ENCODE measurements at regions not wholly inside any gene's neighbourhood (a gene's known extent, or its start where the extent isn't known, plus 50 kb on each side); places are given as distances from the start of the nearest gene placed in this dataset.

DNA sequence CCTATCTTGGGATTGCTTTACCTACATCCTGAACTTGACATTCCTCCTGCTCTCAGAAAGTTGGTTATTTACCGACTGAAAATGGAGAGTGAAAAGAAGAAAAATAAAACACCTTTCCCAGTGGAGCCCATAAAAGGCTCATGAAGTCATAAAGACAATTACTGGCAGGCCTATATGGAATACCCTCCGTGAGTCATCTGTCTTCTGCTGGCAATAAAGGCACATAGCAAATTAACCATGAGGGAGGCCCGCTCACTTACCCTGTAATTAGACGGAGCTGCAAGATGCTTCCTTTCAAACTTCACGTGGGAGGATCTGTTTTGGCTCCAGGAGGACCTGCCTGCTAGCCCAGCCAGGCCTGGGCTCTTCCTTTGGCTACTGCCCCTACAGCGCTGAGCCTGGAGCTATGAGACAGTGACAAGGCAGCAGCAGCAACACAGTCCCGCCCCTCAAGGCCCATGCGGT lies 540.4 kb downstream of the BUD13 start:
- no peaks in the 10 kb centered on the region for H3K36me3 Mint-ChIP-seq
- Histone ChIP-seq H3K27ac (ENCODE audit: low read length) (no peak overlapping the region), H3K9me3 (no peaks in the 10 kb centered on the region), H3K4me1 (ENCODE audit: control insufficient read depth in 1 of 2, extremely low read depth in 1 of 2, insufficient read depth in 2 of 2, low read length in 2 of 2) (no peaks in the 10 kb centered on the region), H3K27me3 (replicated peaks in 1 of 2; ENCODE audit: control insufficient read depth in 2 of 2, extremely low read depth in 1 of 2, insufficient read depth in 2 of 2, low read length in 1 of 2) (peaks cover 0 to 24% of the 10 kb centered on the region in 2 experiments), H3K36me3 (ENCODE audit: control insufficient read depth in 2 of 2, extremely low read depth in 1 of 2, insufficient read depth in 1 of 2, low read length in 1 of 2) (no peaks in the 10 kb centered on the region), H3K4me3 (ENCODE audit: control insufficient read depth in 1 of 2, extremely low read depth in 1 of 2, low read length in 1 of 2) (no peak overlapping the region)
- H3K9me3 Mint-ChIP-seq, result peaks cover 0 to 4% (median 0%) of the 10 kb centered on the region in 3 donors
- ChIA-PET CTCF (no interaction called here), POLR2A (no interaction called here)
- no peak overlapping the region for H3K27ac Mint-ChIP-seq
- H3K27me3 Mint-ChIP-seq, result peaks cover 6 to 16% of the 10 kb centered on the region in 2 donors
- no peak for DNase-seq
- H3K4me3 Mint-ChIP-seq, result no peak overlapping the region
- 57% methylated on average over 4 of the region's 8 CpGs for WGBS (ENCODE audit: insufficient coverage)
- no peak for ATAC-seq (replicated peaks in 1 of 4)
- no peaks in the 10 kb centered on the region for H3K4me1 Mint-ChIP-seq

- Mint-ChIP-seq H3K27me3 (peaks cover 9 to 12% of the 10 kb centered on the region in 2 donors), H3K4me3 (no peak overlapping the region), H3K9me3 (peaks cover 0 to under 1% (median 0%) of the 10 kb centered on the region in 3 donors), H3K27ac (no peak overlapping the region), H3K36me3 (no peaks in the 10 kb centered on the region), H3K4me1 (no peaks in the 10 kb centered on the region)
- CTCF ChIA-PET, result no interaction called here
- H3K27me3 ChIP-seq (replicated peaks in 1 of 2; ENCODE audit: control insufficient read depth in 2 of 2, extremely low read depth in 1 of 2, insufficient read depth in 2 of 2, low read length in 1 of 2), result peaks cover 0 to 28% of the 10 kb centered on the region in 2 experiments
- ATAC-seq (replicated peaks in 1 of 4), result no peak
- H3K9me3 ChIP-seq, result no peaks in the 10 kb centered on the region
- H3K27ac ChIP-seq (ENCODE audit: low read length), result no peak overlapping the region
- DNase-seq, result no peak
- WGBS (ENCODE audit: insufficient coverage), result 80% methylated on average over 1 of the region's 7 CpGs
- POLR2A ChIA-PET, result no interaction called here
- H3K36me3 ChIP-seq (ENCODE audit: control insufficient read depth in 2 of 2, extremely low read depth in 1 of 2, insufficient read depth in 1 of 2, low read length in 1 of 2), result no peaks in the 10 kb centered on the region
- no peak overlapping the region for H3K4me3 ChIP-seq (ENCODE audit: control insufficient read depth in 1 of 2, extremely low read depth in 1 of 2, low read length in 1 of 2)
- H3K4me1 ChIP-seq (ENCODE audit: control insufficient read depth in 1 of 2, extremely low read depth in 1 of 2, insufficient read depth in 2 of 2, low read length in 2 of 2), result no peaks in the 10 kb centered on the region
Measured at GRCh38 chr11:116231543-116231942, 541.2 kb downstream of the BUD13 start.

DNA sequence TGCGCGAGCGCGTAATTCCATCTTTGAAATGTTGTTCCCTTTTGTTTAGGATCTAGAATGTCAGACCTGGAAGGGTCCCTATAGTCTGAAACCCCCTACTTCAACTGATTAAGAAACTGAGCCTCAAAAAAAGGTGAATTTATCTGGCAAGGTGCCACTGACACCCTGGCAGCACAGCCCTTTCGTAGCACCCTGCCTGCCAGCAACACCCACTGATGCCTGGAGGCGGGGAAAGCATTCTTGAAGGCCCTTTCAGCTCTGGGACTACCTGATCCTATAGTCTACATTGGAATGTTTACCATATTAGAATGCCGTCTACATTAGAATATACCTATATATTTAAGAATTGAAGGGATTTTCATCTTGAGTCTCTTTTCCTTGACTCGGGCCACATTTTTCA lies 542.3 kb downstream of the BUD13 start:
- CTCF ChIA-PET, result interaction anchor here in 1 of 2 donors (0.5 kb wide), 1 partner anchor 915 kb away, joined by 4 read pairs; no protein-coding TSS in a partner anchor
- Mint-ChIP-seq H3K9me3 (no peaks in the 10 kb centered on the region), H3K27me3 (peaks cover 14 to 17% of the 10 kb centered on the region in 2 donors), H3K27ac (no peak overlapping the region), H3K4me1 (no peaks in the 10 kb centered on the region), H3K4me3 (no peak overlapping the region), H3K36me3 (no peaks in the 10 kb centered on the region)
- Histone ChIP-seq H3K4me1 (ENCODE audit: control insufficient read depth in 1 of 2, extremely low read depth in 1 of 2, insufficient read depth in 2 of 2, low read length in 2 of 2) (no peaks in the 10 kb centered on the region), H3K36me3 (ENCODE audit: control insufficient read depth in 2 of 2, extremely low read depth in 1 of 2, insufficient read depth in 1 of 2, low read length in 1 of 2) (no peaks in the 10 kb centered on the region), H3K9me3 (no peaks in the 10 kb centered on the region), H3K27ac (ENCODE audit: low read length) (no peak overlapping the region), H3K27me3 (replicated peaks in 1 of 2; ENCODE audit: control insufficient read depth in 2 of 2, extremely low read depth in 1 of 2, insufficient read depth in 2 of 2, low read length in 1 of 2) (peaks cover 0 to 30% of the 10 kb centered on the region in 2 experiments), H3K4me3 (ENCODE audit: control insufficient read depth in 1 of 2, extremely low read depth in 1 of 2, low read length in 1 of 2) (no peak overlapping the region)
- DNase-seq (no peak), ATAC-seq (replicated peaks in 1 of 4) (no peak)
- WGBS (ENCODE audit: insufficient coverage), result 100% methylated on average over 1 of the region's 8 CpGs
- POLR2A ChIA-PET, result no interaction called here

DNA sequence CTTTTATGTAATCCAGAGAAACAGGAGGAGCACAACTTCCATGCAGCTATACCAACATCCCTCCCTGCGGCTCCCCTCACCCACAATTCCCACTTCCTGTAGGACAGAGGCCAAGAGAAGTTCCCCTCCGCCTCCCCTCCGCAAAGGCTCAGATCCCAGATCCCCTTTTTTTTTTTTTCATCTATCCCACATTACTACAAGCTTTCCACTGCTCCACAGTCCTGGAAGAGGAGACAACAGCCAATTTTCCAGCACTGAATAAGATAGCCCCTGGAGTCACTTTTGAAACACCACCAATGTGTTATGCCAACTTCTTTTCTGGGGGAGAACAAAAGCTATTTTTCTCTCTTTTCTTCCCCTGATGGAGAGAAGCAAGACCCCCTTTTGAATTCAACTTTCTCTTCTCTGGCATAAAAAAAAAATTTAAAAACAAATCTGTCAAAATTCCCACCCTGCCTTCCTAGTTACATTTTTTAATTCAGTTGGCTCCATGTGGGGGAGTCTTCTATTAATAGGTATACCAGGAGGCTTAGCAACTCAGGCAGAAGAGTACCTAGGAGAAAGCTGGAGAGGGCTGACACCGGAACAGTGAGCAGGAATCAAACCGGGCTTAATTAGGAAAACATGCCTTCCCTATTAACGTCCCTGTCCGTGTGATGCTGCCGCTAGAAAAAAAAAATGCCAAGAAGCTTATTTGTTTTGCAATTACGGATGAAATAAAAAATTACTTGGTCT lies 543.4 kb downstream of the BUD13 start:
- ChIA-PET POLR2A (no interaction called here), CTCF (interaction anchor here in 1 of 2 donors (0.7 to 0.9 kb wide), 3 partner anchors 10 to 782 kb away, joined by 3 read pairs; no protein-coding TSS in a partner anchor)
- H3K4me3 ChIP-seq (ENCODE audit: control insufficient read depth in 1 of 2, extremely low read depth in 1 of 2, low read length in 1 of 2), result no peak overlapping the region
- no peaks in the 10 kb centered on the region for H3K9me3 ChIP-seq
- H3K36me3 Mint-ChIP-seq, result no peaks in the 10 kb centered on the region
- ATAC-seq (replicated peaks in 1 of 4) (no peak), DNase-seq (no peak)
- no peak overlapping the region for H3K27ac Mint-ChIP-seq
- H3K4me3 Mint-ChIP-seq, result no peak overlapping the region
- peaks cover 14 to 17% of the 10 kb centered on the region in 2 donors for H3K27me3 Mint-ChIP-seq
- WGBS (ENCODE audit: insufficient coverage), result 52% methylated on average over 4 of the region's 9 CpGs
- H3K27ac ChIP-seq (ENCODE audit: low read length), result no peak overlapping the region
- H3K27me3 ChIP-seq (replicated peaks in 1 of 2; ENCODE audit: control insufficient read depth in 2 of 2, extremely low read depth in 1 of 2, insufficient read depth in 2 of 2, low read length in 1 of 2), result peaks cover 0 to 28% of the 10 kb centered on the region in 2 experiments
- no peaks in the 10 kb centered on the region for H3K4me1 ChIP-seq (ENCODE audit: control insufficient read depth in 1 of 2, extremely low read depth in 1 of 2, insufficient read depth in 2 of 2, low read length in 2 of 2)
- no peaks in the 10 kb centered on the region for H3K4me1 Mint-ChIP-seq
- no peaks in the 10 kb centered on the region for H3K9me3 Mint-ChIP-seq
- no peaks in the 10 kb centered on the region for H3K36me3 ChIP-seq (ENCODE audit: control insufficient read depth in 2 of 2, extremely low read depth in 1 of 2, insufficient read depth in 1 of 2, low read length in 1 of 2)

DNA sequence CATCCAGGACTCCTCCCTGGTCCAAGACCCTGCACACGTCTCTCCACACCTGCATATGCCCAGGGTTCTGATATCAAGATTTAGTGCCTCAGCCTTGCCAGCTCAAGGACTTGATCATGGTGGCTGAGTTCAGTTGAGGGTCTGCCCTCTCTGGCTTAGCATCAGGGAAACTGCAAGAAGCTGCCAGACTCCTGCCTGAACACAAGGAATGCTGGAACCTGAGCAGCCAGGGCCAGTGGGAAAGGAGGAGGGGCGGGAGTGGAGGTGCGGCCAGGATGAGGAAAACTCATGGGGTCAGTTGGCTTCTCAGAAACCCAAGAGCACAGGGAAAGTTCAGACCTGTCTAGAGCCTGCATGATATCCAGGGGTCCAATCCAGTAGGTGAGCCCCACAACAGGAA lies 546.1 kb downstream of the BUD13 start:
- 81% methylated on average over 3 of the region's 3 CpGs for WGBS (ENCODE audit: insufficient coverage)
- H3K4me1 Mint-ChIP-seq, result no peaks in the 10 kb centered on the region
- Histone ChIP-seq H3K9me3 (no peaks in the 10 kb centered on the region), H3K27ac (ENCODE audit: low read length) (no peak overlapping the region), H3K4me3 (ENCODE audit: control insufficient read depth in 1 of 2, extremely low read depth in 1 of 2, low read length in 1 of 2) (no peak overlapping the region), H3K4me1 (ENCODE audit: control insufficient read depth in 1 of 2, extremely low read depth in 1 of 2, insufficient read depth in 2 of 2, low read length in 2 of 2) (no peaks in the 10 kb centered on the region), H3K36me3 (ENCODE audit: control insufficient read depth in 2 of 2, extremely low read depth in 1 of 2, insufficient read depth in 1 of 2, low read length in 1 of 2) (no peaks in the 10 kb centered on the region), H3K27me3 (replicated peaks in 1 of 2; ENCODE audit: control insufficient read depth in 2 of 2, extremely low read depth in 1 of 2, insufficient read depth in 2 of 2, low read length in 1 of 2) (peaks cover 0 to 28% of the 10 kb centered on the region in 2 experiments)
- no peak for DNase-seq
- POLR2A ChIA-PET, result no interaction called here
- no peak overlapping the region for H3K27ac Mint-ChIP-seq
- H3K4me3 Mint-ChIP-seq, result no peak overlapping the region
- no peak for ATAC-seq (replicated peaks in 1 of 4)
- CTCF ChIA-PET, result no interaction called here
- peaks cover 12 to 17% of the 10 kb centered on the region in 2 donors for H3K27me3 Mint-ChIP-seq
- H3K36me3 Mint-ChIP-seq, result no peaks in the 10 kb centered on the region
- no peaks in the 10 kb centered on the region for H3K9me3 Mint-ChIP-seq

GRCh38 chr11:116225784-116226585 lies 546.8 kb downstream of the BUD13 start:
- peaks cover 0 to 26% of the 10 kb centered on the region in 2 experiments for H3K27me3 ChIP-seq (replicated peaks in 1 of 2; ENCODE audit: control insufficient read depth in 2 of 2, extremely low read depth in 1 of 2, insufficient read depth in 2 of 2, low read length in 1 of 2)
- Mint-ChIP-seq H3K9me3 (no peaks in the 10 kb centered on the region), H3K4me1 (no peaks in the 10 kb centered on the region), H3K27ac (no peak overlapping the region), H3K27me3 (peaks cover 12 to 17% of the 10 kb centered on the region in 2 donors), H3K4me3 (no peak overlapping the region), H3K36me3 (no peaks in the 10 kb centered on the region)
- H3K4me3 ChIP-seq (ENCODE audit: control insufficient read depth in 1 of 2, extremely low read depth in 1 of 2, low read length in 1 of 2), result no peak overlapping the region
- ATAC-seq (replicated peaks in 1 of 4), result no peak
- no peaks in the 10 kb centered on the region for H3K4me1 ChIP-seq (ENCODE audit: control insufficient read depth in 1 of 2, extremely low read depth in 1 of 2, insufficient read depth in 2 of 2, low read length in 2 of 2)
- CTCF ChIA-PET, result interaction anchor here in 1 of 2 donors (0.6 to 1.0 kb wide), 2 partner anchors 8 to 83 kb away, joined by 4 read pairs; no protein-coding TSS in a partner anchor
- WGBS (ENCODE audit: insufficient coverage), result 100% methylated on average over 1 of the region's 7 CpGs
- H3K9me3 ChIP-seq, result no peaks in the 10 kb centered on the region
- H3K36me3 ChIP-seq (ENCODE audit: control insufficient read depth in 2 of 2, extremely low read depth in 1 of 2, insufficient read depth in 1 of 2, low read length in 1 of 2), result no peaks in the 10 kb centered on the region
- POLR2A ChIA-PET, result no interaction called here
- no peak overlapping the region for H3K27ac ChIP-seq (ENCODE audit: low read length)
- DNase-seq, result no peak
